Spleen (tissue), 11 donors: ENCODE measurements at regions not wholly inside any gene's neighbourhood (a gene's known extent, or its start where the extent isn't known, plus 50 kb on each side); places are given as distances from the start of the nearest gene placed in this dataset.

Experiments used
- DNase-seq: peaks from one replicate; pipeline ENCODE4 v3.0.0-alpha.2; 2020
- H3K27ac ChIP-seq, 8 donors: fragments of 200-600 bp; sonication (generic) in 7 of 8; 1 replicate in 4 of 8; 2 replicates in 4 of 8; pipeline versions ENCODE4 v1.5.0 to v1.8.0; 2016 to 2021; ENCODE audit warnings: inconsistent platforms in 4 of 8, mild to moderate bottlenecking in 4 of 8, moderate library complexity in 1 of 8
- H3K27me3 ChIP-seq, 7 donors: fragments of 200-600 bp; sonication (generic) in 6 of 7; replicated peaks in 1 of 7; 1 replicate in 4 of 7; 2 replicates in 3 of 7; pipeline versions ENCODE4 v1.5.0 to v1.8.0; 2016 to 2021; ENCODE audit warnings: inconsistent platforms in 3 of 7, mild to moderate bottlenecking in 1 of 7
- H3K36me3 ChIP-seq, 6 donors: fragments of 200-600 bp; sonication (generic) in 5 of 6; 1 replicate in 4 of 6; 2 replicates in 2 of 6; pipeline versions ENCODE4 v1.5.0 to v1.8.0; 2016 to 2021; ENCODE audit warnings: inconsistent platforms in 2 of 6
- H3K4me1 ChIP-seq, 6 donors: fragments of 200-600 bp; sonication (generic) in 5 of 6; 1 replicate in 3 of 6; 2 replicates in 3 of 6; pipeline versions ENCODE4 v1.5.0 to v1.8.0; 2016 to 2021; ENCODE audit warnings: inconsistent platforms in 3 of 6
- H3K4me3 ChIP-seq, 8 donors: fragments of 200-600 bp; sonication (generic) in 7 of 8; 1 replicate in 4 of 8; 2 replicates in 4 of 8; pipeline versions ENCODE4 v1.5.0 to v1.8.0; 2016 to 2021; ENCODE audit warnings: inconsistent platforms in 4 of 8, mild to moderate bottlenecking in 4 of 8, moderate library complexity in 2 of 8
- H3K9me3 ChIP-seq, 8 donors: fragments of 200-600 bp; sonication (generic) in 7 of 8; 1 replicate in 4 of 8; 2 replicates in 4 of 8; pipeline versions ENCODE4 v1.5.0 to v1.8.0; 2016 to 2021; ENCODE audit warnings: inconsistent platforms in 4 of 8
- CTCF ChIP-seq, 11 experiments: fragments of 200-600 bp in 7 of 11; fragments of 450-650 bp in 4 of 11; sonication (generic) in 4 of 11; IDR thresholded peaks in 8 of 11; conservative IDR thresholded peaks in 3 of 11; 1 replicate in 7 of 11; 2 replicates in 4 of 11; pipeline versions ENCODE4 v1.4.0 to v1.8.0; 2016 to 2021; ENCODE audit warnings: antibody characterized with exemption in 11 of 11, inconsistent platforms in 4 of 11, mild to moderate bottlenecking in 1 of 11
- POLR2A ChIP-seq, 3 donors: fragments of 450-650 bp; IDR thresholded peaks; one replicate each; pipeline ENCODE4 v1.5.1; 2017; ENCODE audit warnings: antibody characterized with exemption in 3 of 3, mild to moderate bottlenecking in 1 of 3
- POLR2AphosphoS5 ChIP-seq, 3 donors: sonication (generic); formaldehyde crosslinking; IDR thresholded peaks; one replicate each; pipeline ENCODE4 v1.5.1; 2017; ENCODE audit warnings: antibody characterized with exemption in 3 of 3
- WGBS, 5 donors: extraction: QIAGEN DNeasy Blood & Tissue Kit in 3 of 5; methylation state at CpG; one replicate each; pipeline versions ENCODE4 v1.1.5 to v1.1.7; 2013 to 2018; 5-methylcytosine and 5-hydroxymethylcytosine counted together
- intact Hi-C: fragments of 100-400 bp; cut with DNase I; formaldehyde crosslinking; loops from one replicate; pipeline ENCODE4 v1.15.0; 2023; ENCODE audit warnings: low total_unique reads
- donor health status: healthy with polysubstance abuse.
- donor health status: DM: no; HTN: no; CAD: no; lungs with moderate emphysema.
- donor health status: DM: no; HTN: no; CAD: no.
- donor health status: Bipolar disorder and iron deficiency.
- donor health status: healthy.
- donor health status: DM: no; HTN: no; CAD: no.
- donor health status: DM: yes; HTN: yes; CAD: no.

GRCh38 chr6:98452685-98453084, 381.7 kb upstream of the POU3F2 start:
- Histone ChIP-seq H3K4me3 (no peak overlapping the region), H3K27ac (no peak overlapping the region), H3K36me3 (no peaks in the 10 kb centered on the region), H3K4me1 (no peaks in the 10 kb centered on the region), H3K9me3 (peaks cover 0 to 5% (median 0%) of the 10 kb centered on the region in 8 donors), H3K27me3 (no peaks in the 10 kb centered on the region)
- intact Hi-C loops: no loop called here
- WGBS, 5 donors: 47 to 62% (median 57%) methylated on average over 2 of the region's 2 CpGs
- TF ChIP-seq POLR2AphosphoS5 (IDR thresholded peaks at IDR 0.05) (no peak), POLR2A (IDR thresholded peaks at IDR 0.05) (no peak), CTCF (IDR thresholded peaks at IDR 0.05 in 8 of 11, conservative IDR thresholded peaks at IDR 0.05 in 3 of 11) (no peak)
- DNase-seq: no peak

GRCh38 chr6:98454809-98455322, 379.5 kb upstream of the POU3F2 start:
- TF ChIP-seq POLR2AphosphoS5 (IDR thresholded peaks at IDR 0.05) (no peak), POLR2A (IDR thresholded peaks at IDR 0.05) (no peak), CTCF (IDR thresholded peaks at IDR 0.05 in 8 of 11, conservative IDR thresholded peaks at IDR 0.05 in 3 of 11) (no peak)
- no peak for DNase-seq
- intact Hi-C loops: no loop called here
- H3K36me3 ChIP-seq: no peaks in the 10 kb centered on the region
- H3K4me3 ChIP-seq: no peak overlapping the region
- H3K4me1 ChIP-seq: no peaks in the 10 kb centered on the region
- no peak overlapping the region for H3K27ac ChIP-seq
- no peaks in the 10 kb centered on the region for H3K27me3 ChIP-seq
- 85 to 93% (median 88%) methylated on average over 5 of the region's 5 CpGs for WGBS, 5 donors
- H3K9me3 ChIP-seq: peaks cover 0 to under 1% (median 0%) of the 10 kb centered on the region in 8 donors

GRCh38 chr6:98458708-98459107, 375.7 kb upstream of the POU3F2 start:
- no peak overlapping the region for H3K4me3 ChIP-seq
- TF ChIP-seq POLR2AphosphoS5 (IDR thresholded peaks at IDR 0.05) (no peak), CTCF (IDR thresholded peaks at IDR 0.05 in 8 of 11, conservative IDR thresholded peaks at IDR 0.05 in 3 of 11) (no peak), POLR2A (IDR thresholded peaks at IDR 0.05) (no peak)
- no peaks in the 10 kb centered on the region for H3K4me1 ChIP-seq
- no peaks in the 10 kb centered on the region for H3K27me3 ChIP-seq
- DNase-seq: no peak
- WGBS, 5 donors: 75 to 86% (median 81%) methylated on average over 2 of the region's 2 CpGs
- intact Hi-C loops: no loop called here
- H3K36me3 ChIP-seq: no peaks in the 10 kb centered on the region
- H3K27ac ChIP-seq: no peak overlapping the region
- no peaks in the 10 kb centered on the region for H3K9me3 ChIP-seq

GRCh38 chr6:98463038-98464000, 371.1 kb upstream of the POU3F2 start:
- H3K4me3 ChIP-seq: no peak overlapping the region
- TF ChIP-seq CTCF (IDR thresholded peaks at IDR 0.05 in 8 of 11, conservative IDR thresholded peaks at IDR 0.05 in 3 of 11) (no peak), POLR2A (IDR thresholded peaks at IDR 0.05) (no peak), POLR2AphosphoS5 (IDR thresholded peaks at IDR 0.05) (no peak)
- DNase-seq: no peak
- no peaks in the 10 kb centered on the region for H3K27me3 ChIP-seq
- no peaks in the 10 kb centered on the region for H3K4me1 ChIP-seq
- H3K9me3 ChIP-seq: no peaks in the 10 kb centered on the region
- H3K36me3 ChIP-seq: no peaks in the 10 kb centered on the region
- intact Hi-C loops: no loop called here
- no peak overlapping the region for H3K27ac ChIP-seq
- WGBS, 5 donors: 76 to 89% (median 83%) methylated on average over 12 of the region's 12 CpGs
